ENCODE measurements at regions not wholly inside any gene's neighbourhood (a gene's known extent, or its start where the extent isn't known, plus 50 kb on each side); places are given as distances from the start of the nearest gene placed in this dataset.

DNA sequence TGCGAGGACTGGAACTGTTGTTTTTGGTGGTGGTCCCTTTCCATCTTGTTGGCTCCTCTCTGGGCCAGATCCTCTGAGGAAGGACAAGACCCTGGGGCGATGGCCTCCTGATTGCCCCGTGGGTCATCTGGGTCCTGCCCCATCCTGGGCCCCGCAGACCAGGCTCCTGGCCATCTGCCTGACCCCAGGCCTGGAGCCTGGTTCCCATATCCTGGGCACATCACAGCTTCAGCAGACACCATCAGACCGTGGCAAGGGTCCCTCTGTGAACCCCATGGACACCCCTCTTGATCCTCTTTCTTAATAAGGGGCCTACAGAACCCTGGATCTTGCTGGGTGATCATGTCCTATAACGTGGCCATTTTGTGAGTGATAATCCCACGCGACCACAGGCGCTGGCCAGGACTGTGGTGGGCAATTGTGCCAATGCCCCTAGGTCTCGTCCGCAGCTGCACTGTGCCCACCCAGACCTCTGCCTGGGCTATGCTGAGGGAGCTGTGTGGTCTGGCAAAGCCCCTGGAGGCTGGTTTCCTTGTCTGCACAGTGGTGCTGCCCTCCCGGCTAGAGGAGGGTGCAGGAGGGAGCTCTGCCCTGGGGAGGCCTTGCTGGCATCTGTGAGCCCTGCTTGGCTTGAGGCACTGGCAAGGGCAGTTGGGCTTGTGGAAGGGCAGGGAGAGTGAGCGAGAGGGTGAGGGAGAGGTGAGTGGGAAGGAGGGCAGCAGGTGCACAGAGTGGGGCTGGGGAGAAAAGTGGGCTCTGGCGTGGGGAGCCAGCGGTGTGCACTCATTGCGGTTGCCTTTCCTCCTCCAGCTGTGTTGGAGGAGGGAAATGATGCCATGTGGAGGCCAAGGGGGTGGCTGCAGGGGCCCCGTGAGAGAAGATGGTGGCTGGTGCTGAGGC lies 53.1 kb upstream of the PRR23E start:
- H4K8ac ChIP-seq (ENCODE audit: low read depth, low read length), result no peak overlapping the region
- H3K18ac ChIP-seq (ENCODE audit: low read length), result no peak overlapping the region
- H3K27me3 ChIP-seq (ENCODE audit: insufficient read depth, low read length), result peaks cover 13% of the 10 kb centered on the region
- no peak overlapping the region for H2AFZ ChIP-seq (ENCODE audit: insufficient read depth, low read length, poor library complexity)
- H3K23ac ChIP-seq (ENCODE audit: low read length), result no peak overlapping the region
- DNase-seq, result no peak
- no peak overlapping the region for H3K4me3 ChIP-seq (ENCODE audit: low read depth, low read length)
- H2AK5ac ChIP-seq (ENCODE audit: low read length), result no peak overlapping the region
- H3K14ac ChIP-seq (ENCODE audit: low read length), result no peak overlapping the region
- H2BK120ac ChIP-seq (ENCODE audit: insufficient read depth, low read length, poor library complexity), result no peak overlapping the region
- no peak overlapping the region for H3K4me2 ChIP-seq (ENCODE audit: low read length)
- no peaks in the 10 kb centered on the region for H3K79me2 ChIP-seq (ENCODE audit: control insufficient read depth, insufficient read depth, low read length, poor library complexity)
- no peak overlapping the region for H4K12ac ChIP-seq (ENCODE audit: low read depth, low read length)
- no peaks in the 10 kb centered on the region for H3K79me1 ChIP-seq (ENCODE audit: low read length)
- H2BK5ac ChIP-seq (ENCODE audit: low read depth, low read length, poor library complexity), result no peak overlapping the region
- H3K36me3 ChIP-seq (ENCODE audit: control insufficient read depth in 1 of 2, insufficient read depth in 2 of 2, low read length in 2 of 2), result no peaks in the 10 kb centered on the region
- no peak overlapping the region for H4K91ac ChIP-seq (ENCODE audit: low read depth, low read length)
- H3K4ac ChIP-seq (ENCODE audit: low read depth, low read length), result no peak overlapping the region
- H3K9me3 ChIP-seq (ENCODE audit: insufficient read depth, low read depth, low read length), result peaks cover 3% of the 10 kb centered on the region
- H2BK12ac ChIP-seq (ENCODE audit: low read length), result no peak overlapping the region
- no peak overlapping the region for H3K27ac ChIP-seq (ENCODE audit: low read depth, low read length)
- WGBS (ENCODE audit: extremely low coverage, insufficient coverage, insufficient read length), result no CpG with 5 or more reads among the region's 17 CpGs
- H3K4me1 ChIP-seq (ENCODE audit: control insufficient read depth in 1 of 2, insufficient read depth in 2 of 2, low read length in 2 of 2), result no peaks in the 10 kb centered on the region
- no peak overlapping the region for H3K9ac ChIP-seq (ENCODE audit: low read length)

DNA sequence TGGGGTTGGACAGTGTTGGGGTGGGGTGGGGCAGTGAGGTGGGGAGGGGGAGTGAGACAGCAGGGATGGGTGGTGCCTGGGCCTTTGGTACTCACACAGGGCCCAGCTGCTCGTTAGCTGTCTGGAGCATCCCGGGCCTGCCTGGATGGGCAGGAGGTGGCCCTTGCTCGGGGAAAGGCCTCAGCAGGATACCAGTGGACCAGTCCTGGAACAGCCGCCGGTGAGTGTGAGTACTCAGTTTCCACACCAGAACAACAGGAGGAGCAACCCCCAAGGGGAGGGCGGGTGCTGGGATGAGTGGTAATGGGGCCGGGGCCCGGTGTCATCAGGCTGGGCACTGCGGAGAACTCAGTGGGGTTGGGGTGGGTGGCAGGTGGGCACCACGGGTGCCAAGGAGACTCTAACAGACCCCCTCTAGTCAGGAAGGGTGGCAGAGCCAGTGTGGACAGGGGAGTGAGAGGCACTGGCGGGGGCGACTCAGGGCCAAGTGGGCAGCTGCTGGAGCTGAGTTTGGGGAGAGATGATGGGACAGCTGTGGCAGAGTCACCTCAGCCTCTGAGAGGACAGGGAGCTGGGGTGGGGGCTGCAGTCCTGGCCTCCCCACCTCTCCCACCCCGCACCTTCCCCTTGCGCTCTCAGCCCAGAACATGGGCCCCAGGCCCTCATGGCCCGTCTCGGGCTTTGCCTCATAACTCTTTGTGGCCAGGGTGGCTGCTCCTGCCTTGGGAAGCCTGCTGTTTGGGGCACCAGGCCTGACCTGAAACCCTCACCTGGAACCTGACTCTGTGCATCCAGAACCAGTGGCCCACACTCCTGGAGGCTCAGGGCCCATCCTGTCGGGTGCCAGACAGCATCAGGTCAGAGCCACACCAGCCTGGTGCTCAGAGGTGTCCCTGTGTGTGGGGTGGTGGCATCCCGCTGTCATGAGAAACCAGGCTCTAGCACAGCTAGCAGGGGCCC lies 52.1 kb upstream of the PRR23E start:
- H4K8ac ChIP-seq (ENCODE audit: low read depth, low read length), result no peak overlapping the region
- no CpG with 5 or more reads among the region's 18 CpGs for WGBS (ENCODE audit: extremely low coverage, insufficient coverage, insufficient read length)
- no peak overlapping the region for H2AFZ ChIP-seq (ENCODE audit: insufficient read depth, low read length, poor library complexity)
- H3K27ac ChIP-seq (ENCODE audit: low read depth, low read length), result no peak overlapping the region
- no peak overlapping the region for H2AK5ac ChIP-seq (ENCODE audit: low read length)
- H3K27me3 ChIP-seq (ENCODE audit: insufficient read depth, low read length), result peaks cover 6% of the 10 kb centered on the region
- no peak overlapping the region for H3K4ac ChIP-seq (ENCODE audit: low read depth, low read length)
- no peaks in the 10 kb centered on the region for H3K79me1 ChIP-seq (ENCODE audit: low read length)
- no peaks in the 10 kb centered on the region for H3K4me1 ChIP-seq (ENCODE audit: control insufficient read depth in 1 of 2, insufficient read depth in 2 of 2, low read length in 2 of 2)
- no peak overlapping the region for H2BK12ac ChIP-seq (ENCODE audit: low read length)
- no peak for DNase-seq
- H3K18ac ChIP-seq (ENCODE audit: low read length), result no peak overlapping the region
- H3K23ac ChIP-seq (ENCODE audit: low read length), result no peak overlapping the region
- H3K4me3 ChIP-seq (ENCODE audit: low read depth, low read length), result no peak overlapping the region
- no peak overlapping the region for H2BK120ac ChIP-seq (ENCODE audit: insufficient read depth, low read length, poor library complexity)
- no peaks in the 10 kb centered on the region for H3K36me3 ChIP-seq (ENCODE audit: control insufficient read depth in 1 of 2, insufficient read depth in 2 of 2, low read length in 2 of 2)
- no peak overlapping the region for H4K12ac ChIP-seq (ENCODE audit: low read depth, low read length)
- no peak overlapping the region for H3K14ac ChIP-seq (ENCODE audit: low read length)
- peaks cover 7% of the 10 kb centered on the region for H3K9me3 ChIP-seq (ENCODE audit: insufficient read depth, low read depth, low read length)
- H4K91ac ChIP-seq (ENCODE audit: low read depth, low read length), result no peak overlapping the region
- H3K79me2 ChIP-seq (ENCODE audit: control insufficient read depth, insufficient read depth, low read length, poor library complexity), result no peaks in the 10 kb centered on the region
- no peak overlapping the region for H3K9ac ChIP-seq (ENCODE audit: low read length)
- H2BK5ac ChIP-seq (ENCODE audit: low read depth, low read length, poor library complexity), result no peak overlapping the region
- H3K4me2 ChIP-seq (ENCODE audit: low read length), result no peak overlapping the region

DNA sequence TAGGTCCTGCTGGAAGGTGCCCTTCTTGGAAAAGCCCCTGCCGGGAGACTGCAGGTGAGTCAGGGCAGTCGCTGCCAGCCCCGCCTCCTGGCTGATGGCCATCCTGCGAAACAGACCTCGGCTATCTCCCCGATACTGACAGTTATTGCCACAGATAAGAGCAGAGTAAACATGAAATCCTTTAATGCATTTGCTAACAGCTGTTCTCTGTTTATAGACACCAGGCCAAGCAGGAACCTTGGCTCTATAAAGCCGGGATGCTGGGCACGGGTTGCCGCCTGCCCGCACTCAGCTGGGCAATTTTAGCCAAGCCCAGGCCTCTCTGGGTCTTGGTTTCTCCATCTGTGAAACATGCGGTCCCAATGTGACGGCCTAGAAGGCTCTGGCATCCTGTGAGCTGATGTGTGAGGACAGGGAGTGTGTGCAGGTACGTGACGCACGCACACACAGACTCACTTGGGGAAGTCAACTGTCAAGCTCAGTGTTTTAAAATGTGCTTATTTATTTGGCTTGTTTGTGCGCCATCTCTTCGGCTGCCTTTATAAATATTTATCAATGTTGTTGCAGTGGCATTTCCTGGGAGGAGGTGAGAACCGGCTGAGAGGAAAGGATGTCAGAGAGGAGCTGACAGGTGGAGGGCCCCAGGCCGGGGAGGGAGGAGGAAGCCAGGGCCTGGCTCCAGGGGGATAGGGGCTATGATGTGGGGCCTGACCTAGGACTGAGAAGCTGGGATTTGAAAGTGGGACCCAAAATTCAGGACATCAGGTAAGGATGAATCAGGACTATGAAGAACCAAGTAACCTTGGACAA lies 50.8 kb upstream of the PRR23E start:
- H3K4ac ChIP-seq (ENCODE audit: low read depth, low read length), result no peak overlapping the region
- no CpG with 5 or more reads among the region's 19 CpGs for WGBS (ENCODE audit: extremely low coverage, insufficient coverage, insufficient read length)
- H3K23ac ChIP-seq (ENCODE audit: low read length), result no peak overlapping the region

More for the DNA sequence above, 50.8 kb upstream of the PRR23E start:
- no peak overlapping the region for H2BK12ac ChIP-seq (ENCODE audit: low read length)
- no peaks in the 10 kb centered on the region for H3K79me1 ChIP-seq (ENCODE audit: low read length)
- no peak overlapping the region for H3K9ac ChIP-seq (ENCODE audit: low read length)
- no peak overlapping the region for H3K4me2 ChIP-seq (ENCODE audit: low read length)
- H2BK120ac ChIP-seq (ENCODE audit: insufficient read depth, low read length, poor library complexity), result no peak overlapping the region
- no peak overlapping the region for H4K8ac ChIP-seq (ENCODE audit: low read depth, low read length)
- H3K18ac ChIP-seq (ENCODE audit: low read length), result no peak overlapping the region
- H2AFZ ChIP-seq (ENCODE audit: insufficient read depth, low read length, poor library complexity), result no peak overlapping the region
- H3K36me3 ChIP-seq (ENCODE audit: control insufficient read depth in 1 of 2, insufficient read depth in 2 of 2, low read length in 2 of 2), result no peaks in the 10 kb centered on the region
- no peak overlapping the region for H2BK5ac ChIP-seq (ENCODE audit: low read depth, low read length, poor library complexity)
- DNase-seq, result no peak
- no peaks in the 10 kb centered on the region for H3K27me3 ChIP-seq (ENCODE audit: insufficient read depth, low read length)
- no peak overlapping the region for H3K27ac ChIP-seq (ENCODE audit: low read depth, low read length)
- H3K14ac ChIP-seq (ENCODE audit: low read length), result no peak overlapping the region
- peaks cover 9% of the 10 kb centered on the region for H3K9me3 ChIP-seq (ENCODE audit: insufficient read depth, low read depth, low read length)
- no peaks in the 10 kb centered on the region for H3K79me2 ChIP-seq (ENCODE audit: control insufficient read depth, insufficient read depth, low read length, poor library complexity)
- no peak overlapping the region for H4K12ac ChIP-seq (ENCODE audit: low read depth, low read length)
- no peak overlapping the region for H3K4me3 ChIP-seq (ENCODE audit: low read depth, low read length)
- H2AK5ac ChIP-seq (ENCODE audit: low read length), result no peak overlapping the region
- H4K91ac ChIP-seq (ENCODE audit: low read depth, low read length), result no peak overlapping the region
- no peaks in the 10 kb centered on the region for H3K4me1 ChIP-seq (ENCODE audit: control insufficient read depth in 1 of 2, insufficient read depth in 2 of 2, low read length in 2 of 2)
